A549 (cell line): ENCODE measurements at regions not wholly inside any gene's neighbourhood (a gene's known extent, or its start where the extent isn't known, plus 50 kb on each side); places are given as distances from the start of the nearest gene placed in this dataset.

ENCODE experiments used
- ATAC-seq, 2 experiments: fragments of 200-7000 bp in 1 of 2; fragments of >200 bp in 1 of 2; cut with Nextera tagmentation in 1 of 2; cut with Tn5 transposase in 1 of 2; 3 replicates each; pipeline versions ENCODE4 v1.8.0 to v1.9.1; 2018 to 2020; ENCODE audit warnings: mild to moderate bottlenecking in 1 of 2, moderate library complexity in 1 of 2
- CTCF ChIA-PET: fragments of 300-600 bp; sonication (Branson Sonifier 250); formaldehyde crosslinking; extraction: SDS; loops from one replicate; lab custom pipeline; 2021; ENCODE audit warnings: antibody characterized with exemption, inconsistent platforms; lab: Yijun Ruan, JAX
- POLR2A ChIA-PET: fragments of 350-600 bp; formaldehyde crosslinking; extraction: SDS; loops from one replicate; lab custom pipeline; 2021; ENCODE audit warnings: antibody characterized with exemption, inconsistent platforms; lab: Yijun Ruan, JAX
- DNase-seq, 2 experiments: peaks; one replicate each; pipeline versions ENCODE4 v3.0.0 to v3.0.0-alpha.2; 2011 to 2016; ENCODE audit warnings: low read depth in 1 of 2, low spot score in 1 of 2
- FAIRE-seq: peaks from 2 replicates; lab custom pipeline; 2011; peaks lifted over from hg19 to GRCh38; lab: Jason Lieb, UNC
- H3K27ac ChIP-seq, 2 experiments: fragments of >200 bp; sonication (Bioruptor Twin); formaldehyde crosslinking; 3 replicates each; pipeline ENCODE4 v1.5.1; 2016 to 2017
- H3K4me1 ChIP-seq: fragments of >200 bp; sonication (Bioruptor Twin); formaldehyde crosslinking; 3 replicates; pipeline ENCODE4 v1.6.1; 2016
- H3K4me2 ChIP-seq: fragments of >200 bp; sonication (Bioruptor Twin); formaldehyde crosslinking; 3 replicates; pipeline ENCODE4 v1.6.1; 2016
- H3K4me3 ChIP-seq: fragments of >200 bp; sonication (Bioruptor Twin); formaldehyde crosslinking; 3 replicates; pipeline ENCODE4 v1.5.1; 2016
- H3K9me3 ChIP-seq: fragments of >200 bp; sonication (Bioruptor Twin); formaldehyde crosslinking; 3 replicates; pipeline ENCODE4 v1.6.1; 2016
- BHLHE40 ChIP-seq: IDR thresholded peaks from 2 replicates; pipeline ENCODE4 v1.6.1; 2012; ENCODE audit warnings: low read depth, low read length, inconsistent platforms
- CHD2 ChIP-seq: fragments of 150-350 bp; IDR thresholded peaks from 2 replicates; pipeline ENCODE4 v1.6.1; 2014; ENCODE audit warnings: low read length; ENCODE audit not compliant: partially characterized antibody
- CTCF ChIP-seq: fragments of >200 bp; sonication (Bioruptor Twin); formaldehyde crosslinking; IDR thresholded peaks from 3 replicates; pipeline ENCODE4 v1.5.1; 2016
- E2F6 ChIP-seq: IDR thresholded peaks from 2 replicates; pipeline ENCODE4 v1.6.1; 2012; ENCODE audit warnings: low read depth, borderline replicate concordance
- EP300 ChIP-seq, 2 experiments: fragments of >200 bp; sonication (Bioruptor Twin); formaldehyde crosslinking; IDR thresholded peaks; 2 replicates in 1 of 2; 3 replicates in 1 of 2; pipeline ENCODE4 v1.6.1; 2016 to 2017
- FOSL2 ChIP-seq, 2 experiments: fragments of 450-650 bp in 1 of 2; fragments of >200 bp in 1 of 2; sonication (Bioruptor Twin) in 1 of 2; formaldehyde crosslinking; IDR thresholded peaks; 2 replicates each; pipeline versions ENCODE4 v1.5.0 to v1.6.1; 2016 to 2020; ENCODE audit warnings: mild to moderate bottlenecking in 1 of 2, moderate library complexity in 1 of 2
- GATA3 ChIP-seq: IDR thresholded peaks from 2 replicates; pipeline ENCODE4 v1.6.1; 2012; ENCODE audit warnings: borderline replicate concordance
- JUNB ChIP-seq: fragments of >200 bp; sonication (Bioruptor Twin); formaldehyde crosslinking; IDR thresholded peaks from 2 replicates; pipeline ENCODE4 v1.6.1; 2016
- KDM1A ChIP-seq: fragments of 200-600 bp; sonication (generic); IDR thresholded peaks from 2 replicates; pipeline ENCODE4 v1.6.1; 2016; ENCODE audit warnings: low read depth, mild to moderate bottlenecking
- MAZ ChIP-seq: fragments of 150-350 bp; IDR thresholded peaks from 2 replicates; pipeline ENCODE4 v1.6.1; 2014; ENCODE audit warnings: antibody characterized with exemption, low read depth, low read length, borderline replicate concordance
- MYC ChIP-seq: IDR thresholded peaks from 2 replicates; pipeline ENCODE4 v1.6.1; 2012; ENCODE audit warnings: mild to moderate bottlenecking, inconsistent platforms, low read length, improper control_type of control experiment, borderline replicate concordance
- NFE2L2 ChIP-seq: fragments of 150-350 bp; conservative IDR thresholded peaks from 2 replicates; pipeline ENCODE4 v1.6.1; 2014; ENCODE audit warnings: low read length
- NPAS2 ChIP-seq: fragments of 250-450 bp; sonication (Bioruptor Pico); IDR thresholded peaks from 2 replicates; pipeline ENCODE4 v1.8.0; 2022; ENCODE audit warnings: mild to moderate bottlenecking, moderate library complexity, borderline replicate concordance
- NR3C1 ChIP-seq: fragments of >200 bp; sonication (Bioruptor Twin); formaldehyde crosslinking; IDR thresholded peaks from 3 replicates; pipeline ENCODE4 v1.6.1; 2017
- PHF8 ChIP-seq: fragments of 200-600 bp; sonication (generic); IDR thresholded peaks from 2 replicates; pipeline ENCODE4 v1.6.1; 2016; ENCODE audit warnings: low read depth, mild to moderate bottlenecking, antibody characterized with exemption, moderate library complexity, borderline replicate concordance
- POLR2A ChIP-seq: IDR thresholded peaks from 2 replicates; pipeline ENCODE4 v1.6.1; 2012; ENCODE audit warnings: mild to moderate bottlenecking, low read length
- POLR2AphosphoS2 ChIP-seq: conservative IDR thresholded peaks from 2 replicates; pipeline ENCODE4 v1.6.1; 2012; ENCODE audit warnings: low read length, improper control_type of control experiment, inconsistent platforms
- RNF2 ChIP-seq: fragments of 200-600 bp; sonication (generic); IDR thresholded peaks from 2 replicates; pipeline ENCODE4 v1.6.1; 2016; ENCODE audit warnings: low read depth, mild to moderate bottlenecking, antibody characterized with exemption, moderate library complexity, borderline replicate concordance
- ZFP36 ChIP-seq: fragments of 450-650 bp; IDR thresholded peaks from 2 replicates; pipeline ENCODE4 v1.6.1; 2014; ENCODE audit warnings: borderline replicate concordance; ENCODE audit not compliant: partially characterized antibody
- ZSCAN20 ChIP-seq: fragments of 250-450 bp; sonication (Bioruptor Pico); IDR thresholded peaks from 2 replicates; pipeline ENCODE4 v1.8.0; 2022; ENCODE audit warnings: mild to moderate bottlenecking, moderate library complexity
- WGBS: methylation state at CpG from one replicate; pipeline ENCODE4 v1.1.6; 2017; ENCODE audit errors: missing lambda C conversion rate; 5-methylcytosine and 5-hydroxymethylcytosine counted together

- TF ChIP-seq GATA3: no peak
- no peak for TF ChIP-seq EP300 (IDR thresholded peaks at IDR 0.05)
- TF ChIP-seq, all 56 proteins: peak for 0
- no peaks in the 10 kb centered on the region for H3K4me1 ChIP-seq
- DNase-seq (no peak), FAIRE-seq (no peak), ATAC-seq (no peak)
- H3K27ac ChIP-seq: no peak overlapping the region
- H3K9me3 ChIP-seq: no peaks in the 10 kb centered on the region
- CTCF ChIA-PET: no interaction called here
- no peak overlapping the region for H3K4me2 ChIP-seq
- POLR2A ChIA-PET: no interaction called here
- no peak overlapping the region for H3K4me3 ChIP-seq
These were observed 896.9 kb downstream of the DIPK2A start for GRCh38 chr3:144868506-144868905.

DNA sequence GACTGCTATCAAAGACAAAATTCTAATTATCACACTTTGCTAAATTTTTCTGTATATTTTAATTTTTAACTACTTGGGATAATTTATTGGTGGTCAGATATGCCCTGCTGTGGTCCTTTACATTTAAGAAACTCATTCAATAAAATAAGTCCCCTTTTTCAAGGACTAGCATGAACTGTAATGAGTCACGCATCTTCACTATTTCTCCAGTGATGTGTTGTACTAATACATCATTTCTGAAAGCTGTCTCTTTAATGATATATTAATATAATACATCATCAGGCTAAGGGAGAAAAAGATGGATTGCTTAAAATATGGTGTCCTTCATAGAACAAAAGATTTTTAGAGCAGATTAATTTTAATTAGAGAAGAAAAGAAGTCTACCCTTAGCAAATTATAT is 901.4 kb downstream of the DIPK2A start:
- ATAC-seq (no peak), DNase-seq (no peak), FAIRE-seq (no peak)
- no peak overlapping the region for H3K4me3 ChIP-seq
- no peak for TF ChIP-seq NFE2L2
- no peak for TF ChIP-seq PHF8
- TF ChIP-seq CHD2: no peak
- TF ChIP-seq E2F6: no peak
- no peak for TF ChIP-seq FOSL2 (IDR thresholded peaks at IDR 0.05)
- no peak for TF ChIP-seq FOSL2 (CRISPR knock-in tag; IDR thresholded peaks at IDR 0.05)
- no peak for TF ChIP-seq ZFP36
- no peak for TF ChIP-seq JUNB
- no peak for TF ChIP-seq NPAS2 (CRISPR knock-in tag)
- no peak for TF ChIP-seq BHLHE40
- TF ChIP-seq MAZ: no peak
- no peak for TF ChIP-seq POLR2A
- TF ChIP-seq GATA3: no peak
- TF ChIP-seq CTCF: no peak
- TF ChIP-seq ZSCAN20: no peak
- TF ChIP-seq MYC: no peak
- POLR2A ChIA-PET: no interaction called here
- no peaks in the 10 kb centered on the region for H3K4me1 ChIP-seq
- no peaks in the 10 kb centered on the region; the same call in 2 of the 3 replicates for H3K9me3 ChIP-seq
- WGBS: 59% methylated on average over 1 of the region's 1 CpG
- CTCF ChIA-PET: no interaction called here
- H3K4me2 ChIP-seq: no peak overlapping the region
- no peak overlapping the region for H3K27ac ChIP-seq

DNA sequence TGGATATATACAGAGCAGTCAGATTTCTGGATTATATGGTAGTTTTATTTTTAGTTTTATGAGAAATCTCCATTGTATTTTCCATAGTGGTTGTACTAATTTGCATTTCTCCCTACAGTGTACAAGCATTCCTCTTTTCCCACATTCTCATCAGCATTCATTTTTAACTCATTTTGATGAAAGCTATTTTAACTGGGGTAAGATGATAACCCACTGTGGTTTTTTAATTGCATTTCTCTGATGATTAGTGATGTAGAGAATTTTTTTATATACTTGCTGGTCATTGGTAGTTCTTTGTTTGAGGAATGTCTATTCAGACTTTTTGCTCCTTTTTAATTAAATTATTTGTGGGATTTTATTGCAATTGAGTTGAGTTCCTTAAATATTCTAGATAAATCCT is 903.6 kb downstream of the DIPK2A start:
- Histone ChIP-seq H3K4me1 (no peaks in the 10 kb centered on the region), H3K9me3 (no peaks in the 10 kb centered on the region; the same call in 2 of the 3 replicates), H3K27ac (no peak overlapping the region), H3K4me3 (no peak overlapping the region), H3K4me2 (no peak overlapping the region)
- ChIA-PET POLR2A (no interaction called here), CTCF (no interaction called here)
- FAIRE-seq: no peak
- TF ChIP-seq EP300 (IDR thresholded peaks at IDR 0.05) (no peak), KDM1A (no peak), E2F6 (no peak), RNF2 (no peak)
- DNase-seq: no peak
- ATAC-seq: no peak

DNA sequence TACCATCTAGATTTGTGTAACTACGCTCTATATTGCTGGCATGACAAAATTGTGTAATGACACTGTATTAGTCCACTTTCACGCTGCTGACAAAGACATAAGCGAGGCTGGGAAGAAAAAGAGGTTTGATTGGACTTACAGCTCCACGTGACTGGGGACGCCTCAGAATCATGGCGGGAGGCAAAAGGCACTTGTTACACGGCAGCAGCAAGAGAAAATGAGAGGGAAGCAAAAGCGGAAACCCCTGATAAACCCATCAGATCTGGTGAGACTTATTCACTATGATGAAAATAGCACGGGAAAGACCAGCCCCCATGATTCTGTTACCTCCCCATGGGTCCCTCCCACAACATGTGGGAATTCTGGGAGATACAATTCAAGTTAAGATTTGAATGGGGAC is 905.7 kb downstream of the DIPK2A start:
- no peak for FAIRE-seq
- CTCF ChIA-PET: no interaction called here
- POLR2A ChIA-PET: no interaction called here

More for the DNA sequence above, 905.7 kb downstream of the DIPK2A start:
- Histone ChIP-seq H3K4me3 (no peak overlapping the region), H3K9me3 (no peaks in the 10 kb centered on the region; the same call in 2 of the 3 replicates)
- TF ChIP-seq NR3C1: no peak
- no peak for TF ChIP-seq POLR2AphosphoS2
- TF ChIP-seq, all 56 proteins: peak for 0
- 33% methylated on average over 9 of the region's 9 CpGs for WGBS
- no peak for ATAC-seq
- no peak overlapping the region for H3K27ac ChIP-seq
- no peaks in the 10 kb centered on the region for H3K4me1 ChIP-seq
- H3K4me2 ChIP-seq: no peak overlapping the region
- DNase-seq: no peak
